OCI-LY3 (cell line): ENCODE measurements at regions not wholly inside any gene's neighbourhood (a gene's known extent, or its start where the extent isn't known, plus 50 kb on each side); places are given as distances from the start of the nearest gene placed in this dataset.

Experiments
- H2AFZ ChIP-seq: fragments of 200-600, 300-600 bp; shearing (Covaris generic); 2 replicates; pipeline ENCODE4 v1.6.0; 2014; ENCODE audit warnings: antibody characterized with exemption, low read depth, low read length
- H3K27ac ChIP-seq: fragments of 200-600, 300-600 bp; sonication (generic); 2 replicates; pipeline ENCODE4 v1.5.1; 2014; ENCODE audit warnings: mild to moderate bottlenecking, low read length, moderate library complexity, mixed read lengths
- H3K27me3 ChIP-seq: fragments of 200-600, 300-600 bp; sonication (generic); 2 replicates; pipeline ENCODE4 v1.6.1; 2014; ENCODE audit warnings: low read depth, low read length, mixed read lengths
- H3K36me3 ChIP-seq: fragments of 200-600, 300-600 bp; sonication (generic); replicated peaks from 2 replicates; pipeline ENCODE3; 2014; ENCODE audit warnings: low read depth, low read length, mixed read lengths
- H3K4me1 ChIP-seq: fragments of 300-600, 200-600 bp; sonication (generic); 2 replicates; pipeline ENCODE4 v1.6.1; 2014; ENCODE audit warnings: low read length, mixed read lengths
- H3K4me2 ChIP-seq: fragments of 200-600, 300-600 bp; sonication (generic); 2 replicates; pipeline ENCODE4 v1.6.1; 2014; ENCODE audit warnings: low read length, mixed read lengths
- H3K4me3 ChIP-seq: fragments of 300-600, 200-600 bp; sonication (generic); 2 replicates; pipeline ENCODE4 v1.5.1; 2014; ENCODE audit warnings: antibody characterized with exemption, mild to moderate bottlenecking, low read length, moderate library complexity
- H3K79me2 ChIP-seq: fragments of 300-600, 200-600 bp; shearing (Covaris generic); 2 replicates; pipeline ENCODE4 v1.6.1; 2014; ENCODE audit warnings: mild to moderate bottlenecking, low read length, mixed read lengths
- H3K9ac ChIP-seq: fragments of 300-600, 200-600 bp; shearing (Covaris generic); 2 replicates; pipeline ENCODE4 v1.6.0; 2014; ENCODE audit warnings: mild to moderate bottlenecking, low read length, moderate library complexity
- H3K9me3 ChIP-seq: fragments of 200-600, 300-600 bp; shearing (Covaris generic); 2 replicates; pipeline ENCODE4 v1.6.1; 2014; ENCODE audit warnings: low read length, mixed read lengths; ENCODE audit not compliant: insufficient read depth
- H4K20me1 ChIP-seq: fragments of 200-600, 300-600 bp; sonication (generic); 2 replicates; pipeline ENCODE4 v1.6.1; 2016; ENCODE audit warnings: low read length, mixed read lengths; ENCODE audit not compliant: insufficient read depth
- EZH2phosphoT487 ChIP-seq: fragments of 200-600 bp; shearing (Covaris generic); IDR thresholded peaks from 2 replicates; pipeline ENCODE4 v1.6.1; 2018; ENCODE audit warnings: antibody characterized with exemption, mixed run types, low read depth
- TF ChIP-seq, protein P1 (sequence below): fragments of 200-600, 300-600 bp; sonication (generic); IDR thresholded peaks from 2 replicates; pipeline ENCODE4 v1.5.1; 2014; ENCODE audit warnings: antibody characterized with exemption, low read length, low read depth

DNA sequence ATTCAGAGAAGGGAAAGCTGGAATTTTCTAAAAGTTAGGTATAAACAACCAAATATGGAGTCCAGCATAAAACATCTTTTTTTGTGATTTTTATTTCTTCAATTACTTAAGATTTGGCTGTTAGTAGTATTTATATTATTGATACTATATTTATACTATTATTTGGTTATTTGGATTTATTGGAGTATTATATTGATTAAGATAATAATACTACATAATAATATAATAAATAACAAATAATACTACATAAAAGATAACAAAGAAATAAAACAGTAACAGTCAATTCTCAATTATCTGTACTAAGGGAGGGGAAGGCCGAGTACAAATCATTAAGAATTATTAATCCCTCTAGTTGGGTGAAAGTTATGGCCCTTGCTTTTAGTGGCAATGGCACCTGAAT lies 66.0 kb upstream of the IRF2 start:
- Histone ChIP-seq H3K9ac (no peak overlapping the region), H3K4me2 (peak overlapping the region; percentile 28; the same call in 1 of the 2 replicates), H3K9me3 (no peaks in the 10 kb centered on the region), H3K36me3 (no peaks in the 10 kb centered on the region), H3K79me2 (peaks cover 6% of the 10 kb centered on the region; the same call in 1 of the 2 replicates), H4K20me1 (no peaks in the 10 kb centered on the region), H3K27ac (no peak overlapping the region), H3K27me3 (no peaks in the 10 kb centered on the region), H3K4me1 (peaks cover 12% of the 10 kb centered on the region; the same call in 1 of the 2 replicates), H2AFZ (no peak overlapping the region), H3K4me3 (no peak overlapping the region)
- TF ChIP-seq, protein P1, sequence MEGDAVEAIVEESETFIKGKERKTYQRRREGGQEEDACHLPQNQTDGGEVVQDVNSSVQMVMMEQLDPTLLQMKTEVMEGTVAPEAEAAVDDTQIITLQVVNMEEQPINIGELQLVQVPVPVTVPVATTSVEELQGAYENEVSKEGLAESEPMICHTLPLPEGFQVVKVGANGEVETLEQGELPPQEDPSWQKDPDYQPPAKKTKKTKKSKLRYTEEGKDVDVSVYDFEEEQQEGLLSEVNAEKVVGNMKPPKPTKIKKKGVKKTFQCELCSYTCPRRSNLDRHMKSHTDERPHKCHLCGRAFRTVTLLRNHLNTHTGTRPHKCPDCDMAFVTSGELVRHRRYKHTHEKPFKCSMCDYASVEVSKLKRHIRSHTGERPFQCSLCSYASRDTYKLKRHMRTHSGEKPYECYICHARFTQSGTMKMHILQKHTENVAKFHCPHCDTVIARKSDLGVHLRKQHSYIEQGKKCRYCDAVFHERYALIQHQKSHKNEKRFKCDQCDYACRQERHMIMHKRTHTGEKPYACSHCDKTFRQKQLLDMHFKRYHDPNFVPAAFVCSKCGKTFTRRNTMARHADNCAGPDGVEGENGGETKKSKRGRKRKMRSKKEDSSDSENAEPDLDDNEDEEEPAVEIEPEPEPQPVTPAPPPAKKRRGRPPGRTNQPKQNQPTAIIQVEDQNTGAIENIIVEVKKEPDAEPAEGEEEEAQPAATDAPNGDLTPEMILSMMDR: no peak

DNA sequence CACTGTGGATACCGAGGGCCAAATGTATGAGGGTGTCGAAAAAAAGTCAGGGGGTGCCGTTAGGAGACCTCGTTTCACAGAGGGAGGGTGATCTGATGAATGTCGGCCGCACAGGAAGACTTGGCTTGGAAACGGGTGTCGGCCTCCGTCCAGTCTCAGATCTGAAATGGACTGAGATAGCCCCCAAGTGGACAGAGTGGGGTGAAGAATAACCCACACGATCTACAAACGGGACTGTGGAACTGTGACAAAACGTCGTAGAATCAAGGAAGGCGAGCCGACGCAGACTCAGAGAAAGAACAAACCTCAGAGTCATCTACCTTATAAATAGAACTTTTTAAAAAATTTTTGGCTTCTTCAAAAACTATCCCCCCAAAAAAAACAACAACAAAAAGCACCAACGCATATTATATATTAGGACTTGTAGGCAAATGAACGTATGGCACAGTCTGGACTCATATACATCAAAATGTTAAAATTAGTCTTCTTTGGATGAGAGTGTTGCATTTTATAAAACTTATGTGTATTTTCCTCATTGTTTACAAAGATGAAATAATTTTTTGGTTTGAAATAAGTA lies 63.8 kb upstream of the IRF2 start:
- no peaks in the 10 kb centered on the region for H4K20me1 ChIP-seq
- peaks cover 23% of the 10 kb centered on the region for H3K4me1 ChIP-seq
- H3K4me2 ChIP-seq: peak overlapping the region; percentile 86
- no peaks in the 10 kb centered on the region for H3K9me3 ChIP-seq
- peak overlapping the region; percentile 86 for H3K27ac ChIP-seq
- H3K27me3 ChIP-seq: no peaks in the 10 kb centered on the region
- peak overlapping the region; percentile 94 for H3K9ac ChIP-seq
- H3K36me3 ChIP-seq: no peaks in the 10 kb centered on the region
- TF ChIP-seq, protein P1: peak; percentile 45
- no peak for TF ChIP-seq EZH2phosphoT487
- H2AFZ ChIP-seq: 0 out of 2 replicates have a peak overlapping the region, but pooled peaks have one; percentile 54
- H3K4me3 ChIP-seq: peak overlapping the region; percentile 90
- peaks cover 6% of the 10 kb centered on the region; the same call in 1 of the 2 replicates for H3K79me2 ChIP-seq

DNA sequence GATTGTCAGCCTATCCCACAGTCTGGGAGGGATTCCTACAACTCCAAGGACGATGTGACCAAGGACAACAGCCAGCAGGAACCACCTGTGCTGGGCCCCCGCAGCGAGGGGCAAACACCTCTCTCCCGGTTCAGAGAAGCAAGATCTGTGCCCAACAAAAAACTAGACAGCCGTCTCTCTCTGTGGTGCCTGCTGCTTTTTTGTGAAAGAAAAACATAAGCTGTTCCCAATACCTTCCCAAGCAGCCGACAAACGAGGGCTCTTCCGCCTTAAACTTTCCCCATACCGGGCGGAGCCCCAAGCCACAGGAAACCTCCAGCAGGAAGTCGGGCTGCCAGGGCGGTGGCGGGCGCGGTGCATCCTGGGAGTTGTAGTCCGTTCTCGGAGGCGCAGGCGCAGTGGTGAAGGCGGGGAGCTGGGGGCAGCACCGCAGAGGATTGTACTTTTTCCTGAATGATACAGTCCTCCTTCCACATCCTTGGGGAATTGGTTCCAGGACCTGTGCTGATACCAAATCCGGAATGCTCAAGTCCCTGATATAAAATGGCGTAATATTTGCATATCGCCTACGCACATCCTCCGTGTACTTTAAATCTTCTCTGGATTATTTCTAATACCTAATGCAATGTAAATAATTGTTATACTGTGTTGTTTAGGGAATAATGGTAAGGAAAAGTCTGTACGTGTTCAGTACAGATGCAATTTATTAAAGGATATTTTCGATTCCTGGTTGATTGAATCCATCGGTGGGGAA lies 63.1 kb upstream of the IRF2 start:
- peak overlapping the region; percentile 94 for H3K9ac ChIP-seq
- no peaks in the 10 kb centered on the region for H3K27me3 ChIP-seq
- no peaks in the 10 kb centered on the region for H3K9me3 ChIP-seq
- H3K79me2 ChIP-seq: peaks cover 6% of the 10 kb centered on the region; the same call in 1 of the 2 replicates
- no peak overlapping the region for H2AFZ ChIP-seq
- H3K4me1 ChIP-seq: peaks cover 23% of the 10 kb centered on the region
- TF ChIP-seq EZH2phosphoT487: no peak
- TF ChIP-seq, protein P1: no peak
- H3K36me3 ChIP-seq: no peaks in the 10 kb centered on the region
- H3K4me3 ChIP-seq: peak overlapping the region; percentile 90
- peak overlapping the region; percentile 86 for H3K27ac ChIP-seq
- peak overlapping the region; percentile 86 for H3K4me2 ChIP-seq
- no peaks in the 10 kb centered on the region for H4K20me1 ChIP-seq

DNA sequence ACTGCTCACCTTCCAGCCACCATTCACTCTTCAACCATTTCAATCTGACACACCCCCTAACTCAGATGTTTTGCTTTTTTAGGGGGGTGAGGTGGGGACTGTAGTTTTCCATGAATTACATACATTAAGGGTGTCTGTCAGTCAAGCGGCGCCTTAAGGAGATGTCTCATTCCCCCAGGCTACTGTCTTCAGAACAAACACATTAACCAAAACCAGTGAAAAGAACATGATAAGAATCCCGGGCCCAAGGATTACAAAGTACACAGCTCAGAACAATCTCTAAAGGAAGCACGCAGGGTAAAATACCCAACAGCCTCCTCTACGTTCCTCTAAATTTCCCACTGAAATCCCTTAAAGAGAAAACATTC lies 62.5 kb upstream of the IRF2 start:
- Histone ChIP-seq H3K4me1 (peaks cover 23% of the 10 kb centered on the region), H3K27ac (peak overlapping the region; percentile 86), H3K9ac (peak overlapping the region; percentile 94), H3K9me3 (no peaks in the 10 kb centered on the region), H3K36me3 (no peaks in the 10 kb centered on the region), H3K4me3 (peak overlapping the region; percentile 90), H3K79me2 (peaks cover 6% of the 10 kb centered on the region; the same call in 1 of the 2 replicates), H3K27me3 (no peaks in the 10 kb centered on the region), H3K4me2 (peak overlapping the region; percentile 86), H2AFZ (no peak overlapping the region), H4K20me1 (no peaks in the 10 kb centered on the region)
- TF ChIP-seq, protein P1: no peak
- TF ChIP-seq EZH2phosphoT487: no peak
